ENCODE measurements at regions not wholly inside any gene's neighbourhood (a gene's known extent, or its start where the extent isn't known, plus 50 kb on each side); places are given as distances from the start of the nearest gene placed in this dataset.

DNA sequence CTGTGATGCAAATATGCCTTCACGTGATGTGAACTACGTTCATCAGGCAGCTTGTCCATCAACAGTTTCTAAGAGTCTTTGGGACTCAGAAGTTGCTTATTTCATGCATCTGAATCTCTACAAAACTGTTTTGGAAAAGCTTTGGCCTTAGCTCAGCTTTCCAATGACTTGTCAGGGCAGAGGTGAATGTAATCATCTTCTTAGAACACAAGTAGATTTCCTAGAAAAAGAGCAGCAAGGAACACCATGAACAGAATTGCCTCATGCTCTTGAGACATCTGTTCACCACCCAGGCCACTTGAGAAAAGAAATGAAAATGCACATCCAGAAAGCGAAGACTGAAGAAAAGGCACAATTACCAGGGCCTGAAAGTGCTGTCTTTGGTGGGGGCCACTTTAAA lies 105.8 kb upstream of the PDHA1 start:
- TF ChIP-seq, protein P1, sequence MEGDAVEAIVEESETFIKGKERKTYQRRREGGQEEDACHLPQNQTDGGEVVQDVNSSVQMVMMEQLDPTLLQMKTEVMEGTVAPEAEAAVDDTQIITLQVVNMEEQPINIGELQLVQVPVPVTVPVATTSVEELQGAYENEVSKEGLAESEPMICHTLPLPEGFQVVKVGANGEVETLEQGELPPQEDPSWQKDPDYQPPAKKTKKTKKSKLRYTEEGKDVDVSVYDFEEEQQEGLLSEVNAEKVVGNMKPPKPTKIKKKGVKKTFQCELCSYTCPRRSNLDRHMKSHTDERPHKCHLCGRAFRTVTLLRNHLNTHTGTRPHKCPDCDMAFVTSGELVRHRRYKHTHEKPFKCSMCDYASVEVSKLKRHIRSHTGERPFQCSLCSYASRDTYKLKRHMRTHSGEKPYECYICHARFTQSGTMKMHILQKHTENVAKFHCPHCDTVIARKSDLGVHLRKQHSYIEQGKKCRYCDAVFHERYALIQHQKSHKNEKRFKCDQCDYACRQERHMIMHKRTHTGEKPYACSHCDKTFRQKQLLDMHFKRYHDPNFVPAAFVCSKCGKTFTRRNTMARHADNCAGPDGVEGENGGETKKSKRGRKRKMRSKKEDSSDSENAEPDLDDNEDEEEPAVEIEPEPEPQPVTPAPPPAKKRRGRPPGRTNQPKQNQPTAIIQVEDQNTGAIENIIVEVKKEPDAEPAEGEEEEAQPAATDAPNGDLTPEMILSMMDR (IDR thresholded peaks at IDR 0.05), result no peak
- TF ChIP-seq ZNF219 (CRISPR knock-in tag; IDR thresholded peaks at IDR 0.05; ENCODE audit: borderline replicate concordance) (no peak), RELA (CRISPR knock-in tag; IDR thresholded peaks at IDR 0.05; ENCODE audit: borderline replicate concordance) (no peak), FOXK1 (CRISPR knock-in tag; IDR thresholded peaks at IDR 0.05) (no peak), CBFB (CRISPR knock-in tag; IDR thresholded peaks at IDR 0.05; ENCODE audit: low read depth) (no peak), NFE2L1 (CRISPR knock-in tag; IDR thresholded peaks at IDR 0.05) (no peak), ZNF138 (CRISPR knock-in tag; conservative IDR thresholded peaks at IDR 0.05) (no peak), TP53 (CRISPR knock-in tag; IDR thresholded peaks at IDR 0.05) (no peak), IRF2 (CRISPR knock-in tag; IDR thresholded peaks at IDR 0.05; ENCODE audit: borderline replicate concordance, low read depth) (no peak)
- TF ChIP-seq, protein P2, sequence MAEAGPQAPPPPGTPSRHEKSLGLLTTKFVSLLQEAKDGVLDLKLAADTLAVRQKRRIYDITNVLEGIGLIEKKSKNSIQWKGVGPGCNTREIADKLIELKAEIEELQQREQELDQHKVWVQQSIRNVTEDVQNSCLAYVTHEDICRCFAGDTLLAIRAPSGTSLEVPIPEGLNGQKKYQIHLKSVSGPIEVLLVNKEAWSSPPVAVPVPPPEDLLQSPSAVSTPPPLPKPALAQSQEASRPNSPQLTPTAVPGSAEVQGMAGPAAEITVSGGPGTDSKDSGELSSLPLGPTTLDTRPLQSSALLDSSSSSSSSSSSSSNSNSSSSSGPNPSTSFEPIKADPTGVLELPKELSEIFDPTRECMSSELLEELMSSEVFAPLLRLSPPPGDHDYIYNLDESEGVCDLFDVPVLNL (CRISPR knock-in tag; IDR thresholded peaks at IDR 0.05; ENCODE audit: borderline replicate concordance, low read depth), result no peak
- TF ChIP-seq, protein P3, sequence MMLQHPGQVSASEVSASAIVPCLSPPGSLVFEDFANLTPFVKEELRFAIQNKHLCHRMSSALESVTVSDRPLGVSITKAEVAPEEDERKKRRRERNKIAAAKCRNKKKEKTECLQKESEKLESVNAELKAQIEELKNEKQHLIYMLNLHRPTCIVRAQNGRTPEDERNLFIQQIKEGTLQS (CRISPR knock-in tag; conservative IDR thresholded peaks at IDR 0.05), result no peak
- TF ChIP-seq, protein P4, sequence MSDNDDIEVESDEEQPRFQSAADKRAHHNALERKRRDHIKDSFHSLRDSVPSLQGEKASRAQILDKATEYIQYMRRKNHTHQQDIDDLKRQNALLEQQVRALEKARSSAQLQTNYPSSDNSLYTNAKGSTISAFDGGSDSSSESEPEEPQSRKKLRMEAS (CRISPR knock-in tag; IDR thresholded peaks at IDR 0.05), result no peak
